ENCODE measurements at regions not wholly inside any gene's neighbourhood (a gene's known extent, or its start where the extent isn't known, plus 50 kb on each side); places are given as distances from the start of the nearest gene placed in this dataset.

DNA sequence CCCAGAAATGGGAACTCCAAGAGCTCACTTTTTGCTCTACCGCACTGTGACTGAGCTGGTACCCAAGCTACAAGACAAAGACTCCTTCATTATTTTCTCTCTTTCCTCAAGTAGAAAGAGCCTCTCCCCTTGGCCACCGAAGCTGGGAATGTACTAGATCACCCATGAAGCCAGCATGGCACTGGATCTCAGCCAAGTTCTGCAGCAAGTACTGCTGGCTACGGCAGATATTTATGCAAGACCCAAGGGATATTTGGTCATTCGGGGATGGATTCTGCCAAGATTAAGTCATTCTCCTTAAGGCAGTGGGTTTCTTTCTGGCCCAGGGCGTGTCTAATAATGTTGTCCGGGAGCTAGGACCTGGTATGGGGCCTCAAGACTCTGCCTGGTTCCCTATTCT is 633.5 kb downstream of the SLITRK1 start:
- POLR2A ChIA-PET: no interaction called here
- TF ChIP-seq SP1 (IDR thresholded peaks at IDR 0.05) (no peak), FOXM1 (IDR thresholded peaks at IDR 0.05; ENCODE audit: borderline replicate concordance) (no peak), SUZ12 (IDR thresholded peaks at IDR 0.05) (no peak), L3MBTL2 (conservative IDR thresholded peaks at IDR 0.05) (no peak), ELF4 (IDR thresholded peaks at IDR 0.05) (no peak), CTBP1 (IDR thresholded peaks at IDR 0.05; ENCODE audit: borderline replicate concordance) (no peak), TARDBP (IDR thresholded peaks at IDR 0.05) (no peak), HDGF (IDR thresholded peaks at IDR 0.05; ENCODE audit: borderline replicate concordance) (no peak)
- TF ChIP-seq, protein P1, sequence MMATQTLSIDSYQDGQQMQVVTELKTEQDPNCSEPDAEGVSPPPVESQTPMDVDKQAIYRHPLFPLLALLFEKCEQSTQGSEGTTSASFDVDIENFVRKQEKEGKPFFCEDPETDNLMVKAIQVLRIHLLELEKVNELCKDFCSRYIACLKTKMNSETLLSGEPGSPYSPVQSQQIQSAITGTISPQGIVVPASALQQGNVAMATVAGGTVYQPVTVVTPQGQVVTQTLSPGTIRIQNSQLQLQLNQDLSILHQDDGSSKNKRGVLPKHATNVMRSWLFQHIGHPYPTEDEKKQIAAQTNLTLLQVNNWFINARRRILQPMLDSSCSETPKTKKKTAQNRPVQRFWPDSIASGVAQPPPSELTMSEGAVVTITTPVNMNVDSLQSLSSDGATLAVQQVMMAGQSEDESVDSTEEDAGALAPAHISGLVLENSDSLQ (IDR thresholded peaks at IDR 0.05): no peak
- CTCF ChIA-PET: no interaction called here
- DNase-seq (ENCODE audit: extremely low spot score): no peak

DNA sequence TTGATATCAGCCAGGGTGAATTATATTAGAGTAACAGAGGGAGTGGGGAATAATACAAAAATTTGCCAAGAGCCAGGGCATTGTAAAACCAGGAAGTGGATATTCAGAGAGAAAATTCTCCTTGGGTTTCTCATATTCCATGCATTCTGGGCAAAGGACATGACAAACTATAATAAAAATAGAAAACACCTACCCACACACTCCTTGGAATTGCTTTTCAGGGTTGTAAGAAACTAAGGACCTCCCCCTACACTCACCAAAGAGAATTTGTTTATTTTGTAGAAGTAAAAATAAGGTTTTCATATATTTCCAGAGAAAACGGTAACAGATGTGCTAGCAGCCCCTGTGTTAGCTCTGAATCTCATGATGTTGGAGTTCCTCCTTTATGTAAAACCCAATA is 649.6 kb downstream of the SLITRK1 start:
- TF ChIP-seq FOXM1 (IDR thresholded peaks at IDR 0.05; ENCODE audit: borderline replicate concordance): no peak
- TF ChIP-seq TARDBP (IDR thresholded peaks at IDR 0.05): no peak
- TF ChIP-seq HDGF (IDR thresholded peaks at IDR 0.05; ENCODE audit: borderline replicate concordance): no peak
- TF ChIP-seq SUZ12 (IDR thresholded peaks at IDR 0.05): no peak
- no peak for TF ChIP-seq L3MBTL2 (conservative IDR thresholded peaks at IDR 0.05)
- no peak for TF ChIP-seq SP1 (IDR thresholded peaks at IDR 0.05)
- TF ChIP-seq ELF4 (IDR thresholded peaks at IDR 0.05): no peak
- no peak for TF ChIP-seq FOXK2 (IDR thresholded peaks at IDR 0.05)
- TF ChIP-seq ZNF384 (IDR thresholded peaks at IDR 0.05): no peak
- no peak for TF ChIP-seq LEF1 (IDR thresholded peaks at IDR 0.05; ENCODE audit: borderline replicate concordance)
- TF ChIP-seq, protein P1 (IDR thresholded peaks at IDR 0.05): no peak
- no peak for TF ChIP-seq ARNT (IDR thresholded peaks at IDR 0.05)
- ChIA-PET CTCF (no interaction called here), POLR2A (no interaction called here)
- DNase-seq (ENCODE audit: extremely low spot score): no peak

DNA sequence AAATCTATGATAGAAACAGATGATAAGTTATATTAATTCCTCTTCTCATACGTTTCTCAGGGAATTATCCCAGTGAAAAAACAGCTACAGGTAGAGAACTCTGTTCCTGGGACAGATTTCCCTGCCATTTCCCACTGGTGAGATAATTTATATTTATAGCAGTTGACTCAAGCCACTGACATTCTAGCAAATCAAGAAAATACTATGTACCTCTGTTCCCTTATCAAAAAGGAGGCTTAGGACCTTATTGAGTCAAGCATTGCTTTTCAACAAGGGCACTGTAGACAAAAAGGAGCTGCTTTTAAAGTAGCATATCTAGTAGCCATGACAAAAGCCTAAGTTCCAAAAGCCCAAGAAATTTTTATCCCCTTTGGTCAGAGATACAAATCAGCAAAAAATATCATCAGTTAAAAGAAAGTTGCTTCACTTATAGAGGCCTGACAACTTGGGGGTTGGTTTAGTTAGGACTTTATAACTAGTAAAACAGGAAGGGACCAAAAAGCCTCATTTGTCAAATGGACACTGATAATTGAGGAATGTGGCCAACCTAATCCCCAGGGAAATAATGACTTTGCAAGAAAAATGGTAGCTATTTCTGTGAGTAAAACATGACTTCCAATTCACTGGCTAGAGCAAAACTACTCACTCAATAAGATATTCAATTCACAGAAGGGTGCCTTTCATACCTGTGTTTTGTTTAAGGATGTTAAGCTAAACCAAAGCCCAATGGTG is 652.5 kb downstream of the SLITRK1 start:
- POLR2A ChIA-PET: no interaction called here
- TF ChIP-seq, protein P1 (IDR thresholded peaks at IDR 0.05): no peak
- no peak for TF ChIP-seq FOXK2 (IDR thresholded peaks at IDR 0.05)
- no peak for TF ChIP-seq HDGF (IDR thresholded peaks at IDR 0.05; ENCODE audit: borderline replicate concordance)
- no peak for TF ChIP-seq CTBP1 (IDR thresholded peaks at IDR 0.05; ENCODE audit: borderline replicate concordance)
- TF ChIP-seq L3MBTL2 (conservative IDR thresholded peaks at IDR 0.05): no peak
- no peak for TF ChIP-seq NFRKB (IDR thresholded peaks at IDR 0.05)
- CTCF ChIA-PET: no interaction called here
- no peak for DNase-seq (ENCODE audit: extremely low spot score)

DNA sequence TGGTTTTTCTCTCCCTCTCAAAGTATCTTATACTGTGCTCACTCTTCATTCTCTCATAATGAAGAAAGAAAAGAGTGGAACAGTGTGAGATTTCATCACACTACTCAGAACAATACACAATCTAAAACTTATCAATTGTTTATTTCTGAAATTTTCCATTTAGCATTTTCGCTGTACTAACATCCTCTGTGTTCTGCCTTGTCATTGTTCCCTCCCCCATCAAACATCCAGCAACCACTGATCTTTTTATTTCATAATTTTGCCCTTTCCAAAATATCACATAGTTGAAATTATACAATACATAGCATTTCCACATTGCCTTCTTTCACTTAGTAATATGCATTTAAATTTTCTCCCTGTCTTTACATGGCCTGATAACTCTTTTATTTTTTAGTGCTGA is 658.7 kb downstream of the SLITRK1 start:
- POLR2A ChIA-PET: no interaction called here
- no peak for DNase-seq (ENCODE audit: extremely low spot score)
- no peak for TF ChIP-seq LEF1 (IDR thresholded peaks at IDR 0.05; ENCODE audit: borderline replicate concordance)
- TF ChIP-seq TARDBP (IDR thresholded peaks at IDR 0.05): no peak
- no peak for TF ChIP-seq NFRKB (IDR thresholded peaks at IDR 0.05)
- TF ChIP-seq L3MBTL2 (conservative IDR thresholded peaks at IDR 0.05): no peak
- TF ChIP-seq ELF4 (IDR thresholded peaks at IDR 0.05): no peak
- no peak for TF ChIP-seq ARNT (IDR thresholded peaks at IDR 0.05)
- TF ChIP-seq HDGF (IDR thresholded peaks at IDR 0.05; ENCODE audit: borderline replicate concordance): no peak
- no peak for TF ChIP-seq SUZ12 (IDR thresholded peaks at IDR 0.05)
- no peak for TF ChIP-seq FOXM1 (IDR thresholded peaks at IDR 0.05; ENCODE audit: borderline replicate concordance)
- no peak for TF ChIP-seq CTBP1 (IDR thresholded peaks at IDR 0.05; ENCODE audit: borderline replicate concordance)
- TF ChIP-seq FOXK2 (IDR thresholded peaks at IDR 0.05): no peak
- no peak for TF ChIP-seq FOXA1 (IDR thresholded peaks at IDR 0.05)
- CTCF ChIA-PET: no interaction called here

DNA sequence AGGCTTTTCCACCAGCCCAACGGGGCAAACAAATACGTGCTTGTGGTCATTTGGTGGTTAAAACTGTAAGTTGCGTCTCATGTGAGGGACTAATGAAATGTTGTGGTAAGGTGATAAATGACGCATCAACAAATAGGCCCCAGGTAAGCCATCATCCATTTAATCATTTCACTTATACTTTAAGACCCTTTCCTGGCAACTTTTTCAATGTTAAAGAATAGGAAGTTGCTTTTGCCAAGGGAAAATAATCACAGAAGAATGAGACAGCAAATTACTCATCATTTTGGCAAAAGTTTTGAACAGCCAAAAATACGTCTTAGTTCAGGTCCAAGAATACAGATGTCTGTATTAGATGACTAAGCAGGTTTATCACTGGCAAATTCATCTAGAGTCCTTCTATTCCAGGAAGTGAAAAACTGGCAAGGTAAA is 660.4 kb downstream of the SLITRK1 start:
- TF ChIP-seq FOXK2 (IDR thresholded peaks at IDR 0.05) (no peak), ELF4 (IDR thresholded peaks at IDR 0.05) (no peak), BHLHE40 (IDR thresholded peaks at IDR 0.05; ENCODE audit: borderline replicate concordance) (no peak)

DNA sequence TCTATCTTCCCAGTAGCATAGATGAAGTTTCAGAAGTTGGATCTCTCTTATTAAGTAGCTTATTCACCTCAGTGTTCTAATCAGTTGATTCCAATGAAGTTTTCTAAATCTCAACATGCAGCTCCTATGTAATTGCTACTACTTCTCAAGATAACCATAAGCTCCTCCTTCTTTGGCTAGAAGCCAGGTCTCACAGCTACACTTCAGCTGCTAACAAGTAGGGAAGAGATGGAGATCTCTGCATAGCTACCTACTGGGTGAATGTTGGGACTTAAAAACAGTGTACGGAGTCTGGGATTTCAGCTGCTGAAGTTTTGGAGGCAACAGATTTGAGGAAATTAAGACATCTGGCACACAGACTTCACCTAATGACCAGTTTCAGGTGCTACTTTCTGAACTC is 661.0 kb downstream of the SLITRK1 start:
- DNase-seq (ENCODE audit: extremely low spot score): no peak
- TF ChIP-seq ARNT (IDR thresholded peaks at IDR 0.05): no peak
- CTCF ChIA-PET: no interaction called here
- POLR2A ChIA-PET: no interaction called here

More for the DNA sequence above, 660.4 kb downstream of the SLITRK1 start:
- ChIA-PET POLR2A (no interaction called here), CTCF (no interaction called here)
- no peak for DNase-seq (ENCODE audit: extremely low spot score)

DNA sequence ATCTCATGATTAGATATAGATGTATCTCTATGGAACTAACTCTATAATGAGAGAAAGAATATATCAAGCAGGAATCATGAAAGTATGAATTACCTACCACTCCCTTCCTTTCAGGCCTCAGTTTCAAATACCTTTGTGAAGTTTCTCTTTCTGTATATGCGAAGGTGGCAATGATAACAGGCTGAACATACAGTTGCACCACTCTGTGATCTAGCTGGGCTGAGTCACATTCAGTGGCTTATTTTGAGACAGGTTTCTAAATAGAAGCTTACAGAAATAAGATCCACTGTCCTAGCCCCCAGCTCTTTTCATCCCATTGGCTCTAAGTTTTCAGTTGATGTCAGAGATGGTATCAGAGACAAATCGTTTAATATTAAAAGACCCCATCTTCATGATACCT is 662.0 kb downstream of the SLITRK1 start:
- DNase-seq (ENCODE audit: extremely low spot score): no peak
- ChIA-PET POLR2A (no interaction called here), CTCF (no interaction called here)
- TF ChIP-seq, protein P1 (IDR thresholded peaks at IDR 0.05): no peak
- TF ChIP-seq L3MBTL2 (conservative IDR thresholded peaks at IDR 0.05) (no peak), ELF4 (IDR thresholded peaks at IDR 0.05) (no peak), BHLHE40 (IDR thresholded peaks at IDR 0.05; ENCODE audit: borderline replicate concordance) (no peak), FOXA1 (IDR thresholded peaks at IDR 0.05) (no peak)
